HepG2 (cell line): ENCODE measurements at regions not wholly inside any gene's neighbourhood (a gene's known extent, or its start where the extent isn't known, plus 50 kb on each side); places are given as distances from the start of the nearest gene placed in this dataset.

ENCODE experiments used
- CHD4 ChIP-seq: fragments of 200-600 bp; sonication (generic); IDR thresholded peaks from 2 replicates; pipeline ENCODE4 v1.7.0; 2017; ENCODE audit warnings: mild to moderate bottlenecking, low read length, borderline replicate concordance
- EP300 ChIP-seq, 3 experiments: sonication (generic) in 1 of 3; formaldehyde crosslinking in 1 of 3; IDR thresholded peaks; 2 replicates each; pipeline versions ENCODE4 v1.5.1 to v1.6.1; 2011 to 2020; ENCODE audit warnings: low read depth in 2 of 3, low read length in 2 of 3, borderline replicate concordance in 1 of 3, improper control_type of control experiment in 1 of 3, mild to moderate bottlenecking in 1 of 3, missing genetic modification reagents in 1 of 3, moderate library complexity in 1 of 3
- GABPA ChIP-seq, 2 experiments: IDR thresholded peaks; 2 replicates each; pipeline ENCODE4 v1.6.1; 2011 to 2016; ENCODE audit warnings: low read depth in 2 of 2, low read length in 1 of 2, missing biosample characterization in 1 of 2, missing genetic modification characterization in 1 of 2
- JUN ChIP-seq: sonication (generic); formaldehyde crosslinking; IDR thresholded peaks from 2 replicates; pipeline ENCODE4 v1.4.0; 2020; ENCODE audit warnings: mild to moderate bottlenecking, missing genetic modification reagents
- RFX3 ChIP-seq: IDR thresholded peaks from 2 replicates; pipeline ENCODE4 v1.6.1; 2016; ENCODE audit warnings: missing biosample characterization, missing genetic modification reagents
- RFX5 ChIP-seq: IDR thresholded peaks from 2 replicates; pipeline ENCODE4 v1.6.1; 2011; ENCODE audit warnings: low read depth, low read length, improper control_type of control experiment
- SOX6 ChIP-seq, 2 experiments: fragments of 450-650 bp in 1 of 2; sonication (generic) in 1 of 2; formaldehyde crosslinking in 1 of 2; IDR thresholded peaks; 2 replicates each; pipeline versions ENCODE4 v1.4.0 to v1.6.1; 2017 to 2020; ENCODE audit warnings: antibody characterized with exemption in 1 of 2, mild to moderate bottlenecking in 1 of 2, missing genetic modification reagents in 1 of 2
- SP140L ChIP-seq: sonication (generic); formaldehyde crosslinking; IDR thresholded peaks from 2 replicates; pipeline ENCODE4 v1.4.0; 2020; ENCODE audit warnings: missing genetic modification reagents, borderline replicate concordance
- TOE1 ChIP-seq: sonication (generic); formaldehyde crosslinking; IDR thresholded peaks from 2 replicates; pipeline ENCODE4 v1.4.0; 2020; ENCODE audit warnings: mild to moderate bottlenecking, missing genetic modification reagents
- U2AF1 ChIP-seq: fragments of 200-400 bp; formaldehyde crosslinking; optimal IDR thresholded peaks from 2 replicates; pipeline ENCODE3; 2017; ENCODE audit warnings: mild to moderate bottlenecking, low read depth, low read length
- TF ChIP-seq, protein P1 (sequence below): sonication (generic); formaldehyde crosslinking; IDR thresholded peaks from 2 replicates; pipeline ENCODE4 v1.5.0; 2020; ENCODE audit warnings: mild to moderate bottlenecking, missing genetic modification reagents, moderate library complexity

DNA sequence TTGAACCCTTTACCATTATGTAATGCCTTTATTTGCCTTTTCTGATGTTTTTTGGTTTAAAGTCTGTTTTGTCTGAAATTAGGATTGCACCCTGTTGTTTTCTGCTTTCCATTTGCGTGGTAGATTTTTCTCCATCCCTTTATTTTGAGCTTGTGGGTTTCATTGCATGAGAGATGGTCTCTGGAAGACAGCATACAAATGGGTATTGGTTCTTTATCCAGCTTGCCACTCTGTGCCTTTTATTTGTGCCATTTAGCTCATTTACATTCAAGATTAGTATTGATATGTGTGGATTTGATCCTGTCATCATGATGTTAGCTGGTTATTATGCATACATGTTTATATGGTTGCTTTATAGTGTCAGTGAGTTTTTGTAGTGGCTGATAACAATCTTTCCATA, 318.7 kb upstream of the PPP2R3A start:
- TF ChIP-seq, protein P1, sequence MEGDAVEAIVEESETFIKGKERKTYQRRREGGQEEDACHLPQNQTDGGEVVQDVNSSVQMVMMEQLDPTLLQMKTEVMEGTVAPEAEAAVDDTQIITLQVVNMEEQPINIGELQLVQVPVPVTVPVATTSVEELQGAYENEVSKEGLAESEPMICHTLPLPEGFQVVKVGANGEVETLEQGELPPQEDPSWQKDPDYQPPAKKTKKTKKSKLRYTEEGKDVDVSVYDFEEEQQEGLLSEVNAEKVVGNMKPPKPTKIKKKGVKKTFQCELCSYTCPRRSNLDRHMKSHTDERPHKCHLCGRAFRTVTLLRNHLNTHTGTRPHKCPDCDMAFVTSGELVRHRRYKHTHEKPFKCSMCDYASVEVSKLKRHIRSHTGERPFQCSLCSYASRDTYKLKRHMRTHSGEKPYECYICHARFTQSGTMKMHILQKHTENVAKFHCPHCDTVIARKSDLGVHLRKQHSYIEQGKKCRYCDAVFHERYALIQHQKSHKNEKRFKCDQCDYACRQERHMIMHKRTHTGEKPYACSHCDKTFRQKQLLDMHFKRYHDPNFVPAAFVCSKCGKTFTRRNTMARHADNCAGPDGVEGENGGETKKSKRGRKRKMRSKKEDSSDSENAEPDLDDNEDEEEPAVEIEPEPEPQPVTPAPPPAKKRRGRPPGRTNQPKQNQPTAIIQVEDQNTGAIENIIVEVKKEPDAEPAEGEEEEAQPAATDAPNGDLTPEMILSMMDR, result no peak
- TF ChIP-seq U2AF1 (no peak), RFX3 (CRISPR knock-in tag) (no peak), RFX5 (no peak), SP140L (CRISPR knock-in tag) (no peak), EP300 (IDR thresholded peaks at IDR 0.05; ENCODE audit: low read depth in 2 of 2, low read length in 2 of 2) (no peak), EP300 (CRISPR knock-in tag; IDR thresholded peaks at IDR 0.05; ENCODE audit: borderline replicate concordance) (no peak), GABPA (IDR thresholded peaks at IDR 0.05; ENCODE audit: low read depth, low read length) (no peak), GABPA (CRISPR knock-in tag; IDR thresholded peaks at IDR 0.05; ENCODE audit: low read depth) (no peak), SOX6 (IDR thresholded peaks at IDR 0.05) (no peak), SOX6 (CRISPR knock-in tag; IDR thresholded peaks at IDR 0.05) (no peak), TOE1 (CRISPR knock-in tag) (no peak), CHD4 (no peak), JUN (CRISPR knock-in tag) (no peak)
